Natural killer cell (primary cell): ENCODE measurements at regions not wholly inside any gene's neighbourhood (a gene's known extent, or its start where the extent isn't known, plus 50 kb on each side); places are given as distances from the start of the nearest gene placed in this dataset.

Experiments used
- ATAC-seq, 3 donors: fragments of 150-1000 bp in 2 of 3; fragments of 200-7000 bp in 1 of 3; cut with Tn5 transposase; 1 replicate in 1 of 3; 2 replicates in 2 of 3; pipeline ENCODE4 v1.10.0; 2021; ENCODE audit warnings: mild to moderate bottlenecking in 2 of 3, moderate library complexity in 2 of 3
- DNase-seq, 2 donors: peaks; one replicate each; pipeline versions ENCODE4 v3.0.0 to v3.0.0-alpha.2; 2013 to 2021; ENCODE audit warnings: mixed read lengths in 1 of 2
- H3K27ac ChIP-seq: one replicate; pipeline ENCODE4 v1.5.1; 2013; ENCODE audit warnings: mild to moderate bottlenecking, low read length
- H3K27me3 ChIP-seq: one replicate; pipeline ENCODE4 v1.6.1; 2013; ENCODE audit warnings: low read length; ENCODE audit not compliant: control insufficient read depth, insufficient read depth
- H3K36me3 ChIP-seq: one replicate; pipeline ENCODE4 v1.6.1; 2013; ENCODE audit warnings: low read length; ENCODE audit not compliant: control insufficient read depth, insufficient read depth
- H3K4me1 ChIP-seq: one replicate; pipeline ENCODE4 v1.6.1; 2013; ENCODE audit warnings: low read length; ENCODE audit not compliant: control insufficient read depth, insufficient read depth
- H3K4me3 ChIP-seq: one replicate; pipeline ENCODE4 v1.5.1; 2013; ENCODE audit warnings: low read length
- H3K9me3 ChIP-seq: one replicate; pipeline ENCODE4 v1.6.1; 2013; ENCODE audit warnings: low read length; ENCODE audit not compliant: control insufficient read depth, insufficient read depth
- H3K27ac Mint-ChIP-seq, 2 donors: one replicate each; pipeline ENCODE4 v1.8.0; 2022; ENCODE audit warnings: mild to moderate bottlenecking in 2 of 2, mixed read lengths in 2 of 2, moderate library complexity in 1 of 2
- H3K27me3 Mint-ChIP-seq, 2 donors: one replicate each; pipeline ENCODE4 v1.8.0; 2022; ENCODE audit warnings: low read depth in 2 of 2, mixed read lengths in 2 of 2
- H3K36me3 Mint-ChIP-seq: one replicate; pipeline ENCODE4 v1.8.0; 2022; ENCODE audit warnings: mixed read lengths
- H3K4me1 Mint-ChIP-seq, 2 donors: one replicate each; pipeline ENCODE4 v1.8.0; 2022; ENCODE audit warnings: mixed read lengths in 2 of 2
- H3K4me3 Mint-ChIP-seq: one replicate; pipeline ENCODE4 v1.8.0; 2022; ENCODE audit warnings: mild to moderate bottlenecking, moderate library complexity, mixed read lengths
- H3K9me3 Mint-ChIP-seq, 2 donors: one replicate each; pipeline ENCODE4 v1.8.0; 2022; ENCODE audit warnings: mixed read lengths in 2 of 2
- WGBS: methylation state at CpG from one replicate; pipeline ENCODE4 v1.1.7; 2013; ENCODE audit warnings: missing lambda C conversion rate; ENCODE audit not compliant: insufficient coverage; 5-methylcytosine and 5-hydroxymethylcytosine counted together
- intact Hi-C: fragments of 100-400 bp; cut with micrococcal nuclease; formaldehyde crosslinking; loops from one replicate; pipeline ENCODE4 v1.14.2; 2022
- TF ChIP-seq, protein P1 (sequence below): fragments of 200-600 bp; IDR thresholded peaks from one replicate; pipeline ENCODE4 v1.8.0; 2022; ENCODE audit warnings: antibody characterized with exemption

DNA sequence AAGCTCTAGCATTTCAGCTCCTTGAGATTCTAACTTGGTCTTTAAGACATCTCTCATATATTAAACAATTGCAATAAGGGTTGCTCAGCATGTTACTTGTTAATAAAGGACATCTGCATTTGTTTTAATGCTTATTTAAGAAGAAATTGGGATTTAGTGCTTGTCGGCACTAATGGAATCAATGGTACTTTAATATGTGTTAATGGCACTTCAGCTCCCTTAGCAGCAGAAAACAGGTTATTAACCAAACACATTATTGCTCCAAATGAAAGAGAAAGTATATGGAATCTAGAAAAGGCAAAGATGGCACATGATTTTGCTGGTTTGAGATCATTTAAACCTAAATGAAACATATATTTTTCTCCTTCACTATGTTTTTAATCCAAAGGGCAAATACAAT is 137.3 kb upstream of the GOLIM4 start:
- H3K36me3 Mint-ChIP-seq: no peaks in the 10 kb centered on the region
- no peak overlapping the region for H3K4me3 Mint-ChIP-seq
- no peaks in the 10 kb centered on the region for H3K9me3 ChIP-seq
- DNase-seq: no peak
- H3K27me3 ChIP-seq: peaks cover 2% of the 10 kb centered on the region
- intact Hi-C loops: no loop called here
- no peaks in the 10 kb centered on the region for H3K4me1 Mint-ChIP-seq
- no peaks in the 10 kb centered on the region for H3K4me1 ChIP-seq
- no peak for ATAC-seq
- peaks cover 6 to 28% of the 10 kb centered on the region in 2 donors for H3K27me3 Mint-ChIP-seq
- 80% methylated on average over 1 of the region's 1 CpG for WGBS
- TF ChIP-seq, protein P1, sequence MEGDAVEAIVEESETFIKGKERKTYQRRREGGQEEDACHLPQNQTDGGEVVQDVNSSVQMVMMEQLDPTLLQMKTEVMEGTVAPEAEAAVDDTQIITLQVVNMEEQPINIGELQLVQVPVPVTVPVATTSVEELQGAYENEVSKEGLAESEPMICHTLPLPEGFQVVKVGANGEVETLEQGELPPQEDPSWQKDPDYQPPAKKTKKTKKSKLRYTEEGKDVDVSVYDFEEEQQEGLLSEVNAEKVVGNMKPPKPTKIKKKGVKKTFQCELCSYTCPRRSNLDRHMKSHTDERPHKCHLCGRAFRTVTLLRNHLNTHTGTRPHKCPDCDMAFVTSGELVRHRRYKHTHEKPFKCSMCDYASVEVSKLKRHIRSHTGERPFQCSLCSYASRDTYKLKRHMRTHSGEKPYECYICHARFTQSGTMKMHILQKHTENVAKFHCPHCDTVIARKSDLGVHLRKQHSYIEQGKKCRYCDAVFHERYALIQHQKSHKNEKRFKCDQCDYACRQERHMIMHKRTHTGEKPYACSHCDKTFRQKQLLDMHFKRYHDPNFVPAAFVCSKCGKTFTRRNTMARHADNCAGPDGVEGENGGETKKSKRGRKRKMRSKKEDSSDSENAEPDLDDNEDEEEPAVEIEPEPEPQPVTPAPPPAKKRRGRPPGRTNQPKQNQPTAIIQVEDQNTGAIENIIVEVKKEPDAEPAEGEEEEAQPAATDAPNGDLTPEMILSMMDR: no peak
- H3K36me3 ChIP-seq: no peaks in the 10 kb centered on the region
- H3K27ac ChIP-seq: no peak overlapping the region
- no peaks in the 10 kb centered on the region for H3K9me3 Mint-ChIP-seq
- no peak overlapping the region for H3K27ac Mint-ChIP-seq
- H3K4me3 ChIP-seq: no peak overlapping the region

DNA sequence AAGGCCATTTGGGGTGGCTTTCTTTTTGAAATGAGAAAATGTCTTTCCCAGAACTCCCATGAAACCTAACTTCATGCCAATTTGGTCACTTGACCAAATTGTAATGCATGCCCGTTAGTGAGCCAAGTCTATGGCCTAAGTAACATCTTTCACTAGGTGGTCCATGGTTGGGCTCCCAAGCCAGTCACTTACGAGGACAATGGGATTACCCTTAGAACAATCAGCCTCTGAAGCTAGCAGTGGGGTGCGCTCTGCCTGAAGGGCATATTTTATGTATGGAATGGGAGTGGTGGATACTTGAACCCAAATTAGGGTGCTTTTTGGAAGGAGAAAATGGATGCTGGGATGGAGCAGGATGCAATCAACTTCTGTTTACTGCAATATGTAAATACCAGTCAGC is 127.4 kb upstream of the GOLIM4 start:
- WGBS: 84% methylated on average over 3 of the region's 3 CpGs
- H3K27ac Mint-ChIP-seq: no peak overlapping the region
- TF ChIP-seq, protein P1: no peak
- intact Hi-C loops: no loop called here
- ATAC-seq (no peak), DNase-seq (no peak)
- H3K9me3 ChIP-seq: no peaks in the 10 kb centered on the region
- no peaks in the 10 kb centered on the region for H3K36me3 Mint-ChIP-seq
- H3K4me3 ChIP-seq: no peak overlapping the region
- H3K9me3 Mint-ChIP-seq: no peaks in the 10 kb centered on the region
- H3K4me3 Mint-ChIP-seq: no peak overlapping the region
- H3K27me3 Mint-ChIP-seq: peaks cover 8 to 14% of the 10 kb centered on the region in 2 donors
- H3K36me3 ChIP-seq: no peaks in the 10 kb centered on the region
- no peaks in the 10 kb centered on the region for H3K27me3 ChIP-seq
- H3K4me1 ChIP-seq: no peaks in the 10 kb centered on the region
- H3K4me1 Mint-ChIP-seq: no peaks in the 10 kb centered on the region
- no peak overlapping the region for H3K27ac ChIP-seq

DNA sequence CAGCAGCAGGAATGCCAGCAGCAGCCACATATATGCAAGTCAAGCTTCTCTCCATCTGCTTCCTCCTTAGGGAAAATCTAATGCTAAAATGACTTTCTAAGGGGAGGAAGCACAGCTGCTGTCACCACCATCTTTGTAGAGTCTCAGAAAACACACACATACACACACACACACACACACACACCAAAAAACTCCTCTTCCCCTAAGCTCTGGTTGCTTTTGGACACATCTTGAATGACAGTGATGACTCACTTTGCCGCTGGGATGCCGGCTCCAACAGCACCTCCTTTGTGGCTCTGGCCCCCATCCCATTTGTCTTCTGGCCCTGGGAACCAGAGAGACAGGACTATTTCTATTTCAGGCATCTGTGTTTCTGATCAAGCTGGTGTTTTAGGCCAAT is 124.8 kb upstream of the GOLIM4 start:
- no peak overlapping the region for H3K4me3 ChIP-seq
- H3K36me3 ChIP-seq: no peaks in the 10 kb centered on the region
- H3K9me3 ChIP-seq: no peaks in the 10 kb centered on the region
- H3K36me3 Mint-ChIP-seq: no peaks in the 10 kb centered on the region
- peaks cover 8 to 14% of the 10 kb centered on the region in 2 donors for H3K27me3 Mint-ChIP-seq
- ATAC-seq: no peak
- H3K27ac ChIP-seq: no peak overlapping the region
- WGBS: 98% methylated on average over 2 of the region's 2 CpGs
- TF ChIP-seq, protein P1: no peak
- no peak for DNase-seq
- no peaks in the 10 kb centered on the region for H3K4me1 ChIP-seq
- H3K4me1 Mint-ChIP-seq: no peaks in the 10 kb centered on the region
- H3K9me3 Mint-ChIP-seq: no peaks in the 10 kb centered on the region
- no peak overlapping the region for H3K4me3 Mint-ChIP-seq
- H3K27me3 ChIP-seq: no peaks in the 10 kb centered on the region
- no peak overlapping the region for H3K27ac Mint-ChIP-seq
- intact Hi-C loops: no loop called here

DNA sequence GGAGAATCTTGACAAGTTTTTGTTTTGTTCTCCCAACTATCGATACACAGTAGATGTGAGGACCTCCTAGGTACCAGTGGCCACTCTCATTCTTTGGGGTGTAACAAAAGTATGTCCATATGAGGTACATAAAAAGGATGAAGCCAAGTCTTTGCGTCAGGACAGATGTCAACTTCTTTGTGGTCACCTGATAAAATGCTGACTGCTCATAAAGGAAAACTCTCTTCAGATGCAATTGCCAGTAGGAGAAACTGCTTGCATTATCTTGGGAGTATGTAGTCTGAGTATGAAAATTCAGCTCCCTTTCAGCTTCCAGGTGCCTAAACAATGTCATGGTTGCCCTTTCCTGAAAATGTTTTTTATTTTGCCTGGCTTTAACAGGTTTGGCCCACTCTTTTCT is 123.8 kb upstream of the GOLIM4 start:
- DNase-seq: no peak
- no peak overlapping the region for H3K4me3 ChIP-seq
- H3K36me3 Mint-ChIP-seq: no peaks in the 10 kb centered on the region
- no peaks in the 10 kb centered on the region for H3K9me3 Mint-ChIP-seq
- H3K36me3 ChIP-seq: no peaks in the 10 kb centered on the region
- H3K27ac ChIP-seq: no peak overlapping the region
- intact Hi-C loops: no loop called here
- H3K27me3 ChIP-seq: no peaks in the 10 kb centered on the region
- no peak for ATAC-seq
- no peaks in the 10 kb centered on the region for H3K4me1 Mint-ChIP-seq
- H3K27me3 Mint-ChIP-seq: peaks cover 8 to 14% of the 10 kb centered on the region in 2 donors
- no peak overlapping the region for H3K4me3 Mint-ChIP-seq
- no peaks in the 10 kb centered on the region for H3K9me3 ChIP-seq
- TF ChIP-seq, protein P1: no peak
- no peak overlapping the region for H3K27ac Mint-ChIP-seq
- WGBS: 100% methylated on average over 2 of the region's 2 CpGs
- no peaks in the 10 kb centered on the region for H3K4me1 ChIP-seq
